CD14-positive monocyte (primary cell): ENCODE measurements at regions not wholly inside any gene's neighbourhood (a gene's known extent, or its start where the extent isn't known, plus 50 kb on each side); places are given as distances from the start of the nearest gene placed in this dataset.

ENCODE experiments used
- DNase-seq, 3 donors: peaks; one replicate each; pipeline ENCODE4 v3.0.0-alpha.2; 2011 to 2022
- H2AFZ ChIP-seq: 2 replicates; pipeline ENCODE4 v1.6.0; 2012; ENCODE audit warnings: mild to moderate bottlenecking, low read depth, low read length, inconsistent platforms; ENCODE audit not compliant: insufficient read depth, poor library complexity, severe bottlenecking
- H3K27ac ChIP-seq, 2 donors: 1 replicate in 1 of 2; 2 replicates in 1 of 2; pipeline ENCODE4 v1.5.1; 2012 to 2013; ENCODE audit warnings: low read length in 2 of 2, control low read depth in 1 of 2, inconsistent platforms in 1 of 2, low read depth in 1 of 2, mild to moderate bottlenecking in 1 of 2
- H3K27me3 ChIP-seq, 2 donors: one replicate each; pipeline versions ENCODE4 v1.6.0 to v1.6.1; 2011 to 2013; ENCODE audit warnings: low read length in 2 of 2; ENCODE audit not compliant: control insufficient read depth in 2 of 2, insufficient read depth in 2 of 2
- H3K36me3 ChIP-seq, 2 donors: replicated peaks in 1 of 2; 1 replicate in 1 of 2; 2 replicates in 1 of 2; pipeline versions ENCODE4 v1.5.1 to v1.6.1; 2012 to 2013; ENCODE audit warnings: low read length in 2 of 2, control low read depth in 1 of 2, inconsistent platforms in 1 of 2, mild to moderate bottlenecking in 1 of 2; ENCODE audit not compliant: insufficient read depth in 2 of 2, control insufficient read depth in 1 of 2
- H3K4me1 ChIP-seq, 2 donors: 1 replicate in 1 of 2; 2 replicates in 1 of 2; pipeline versions ENCODE4 v1.5.1 to v1.6.1; 2012 to 2013; ENCODE audit warnings: low read length in 2 of 2, control low read depth in 1 of 2, inconsistent platforms in 1 of 2, mild to moderate bottlenecking in 1 of 2, moderate library complexity in 1 of 2; ENCODE audit not compliant: insufficient read depth in 2 of 2, control insufficient read depth in 1 of 2
- H3K4me2 ChIP-seq: replicated peaks from 2 replicates; pipeline ENCODE3; 2012; ENCODE audit warnings: low read length, moderate library complexity, mild to moderate bottlenecking; ENCODE audit not compliant: poor library complexity, severe bottlenecking; ENCODE audit errors: extremely low read depth
- H3K4me3 ChIP-seq, 3 experiments: fragments of 200-600 bp in 1 of 3; sonication (generic) in 1 of 3; replicated peaks in 1 of 3; 1 replicate in 2 of 3; 2 replicates in 1 of 3; pipeline ENCODE4 v1.5.1; 2011 to 2013; ENCODE audit warnings: low read length in 3 of 3, mild to moderate bottlenecking in 3 of 3, control low read depth in 2 of 3, low read depth in 2 of 3, inconsistent platforms in 1 of 3, moderate library complexity in 1 of 3
- H3K79me2 ChIP-seq: 2 replicates; pipeline ENCODE4 v1.6.0; 2012; ENCODE audit warnings: mild to moderate bottlenecking, control low read depth, inconsistent platforms, low read length, moderate library complexity; ENCODE audit not compliant: insufficient read depth
- H3K9ac ChIP-seq: 2 replicates; pipeline ENCODE4 v1.6.0; 2017; ENCODE audit warnings: low read length, mild to moderate bottlenecking; ENCODE audit not compliant: insufficient read depth, poor library complexity, severe bottlenecking
- H3K9me3 ChIP-seq, 2 donors: replicated peaks in 1 of 2; 1 replicate in 1 of 2; 2 replicates in 1 of 2; pipeline versions ENCODE4 v1.5.1 to v1.6.1; 2012 to 2013; ENCODE audit warnings: low read length in 2 of 2, control low read depth in 1 of 2; ENCODE audit not compliant: control insufficient read depth in 1 of 2, insufficient read depth in 1 of 2
- H4K20me1 ChIP-seq: 2 replicates; pipeline ENCODE4 v1.6.0; 2012; ENCODE audit warnings: mild to moderate bottlenecking, low read length, control low read depth, moderate library complexity; ENCODE audit not compliant: insufficient read depth
- H3K27ac Mint-ChIP-seq, 7 donors: one replicate each; pipeline ENCODE4 v1.8.0; 2020; ENCODE audit warnings: mild to moderate bottlenecking in 7 of 7, mixed read lengths in 7 of 7, moderate library complexity in 6 of 7, inconsistent platforms in 2 of 7
- H3K27me3 Mint-ChIP-seq, 3 donors: one replicate each; pipeline ENCODE4 v1.8.0; 2021 to 2022; ENCODE audit warnings: low read depth in 3 of 3, mild to moderate bottlenecking in 3 of 3, mixed read lengths in 3 of 3, moderate library complexity in 3 of 3, inconsistent platforms in 1 of 3
- H3K36me3 Mint-ChIP-seq, 2 donors: one replicate each; pipeline ENCODE4 v1.8.0; 2020; ENCODE audit warnings: mixed read lengths in 2 of 2, inconsistent platforms in 1 of 2, mild to moderate bottlenecking in 1 of 2
- H3K4me1 Mint-ChIP-seq: one replicate; pipeline ENCODE4 v1.8.0; 2020; ENCODE audit warnings: mild to moderate bottlenecking, mixed read lengths
- H3K4me3 Mint-ChIP-seq, 2 donors: one replicate each; pipeline ENCODE4 v1.8.0; 2020; ENCODE audit warnings: mild to moderate bottlenecking in 2 of 2, mixed read lengths in 2 of 2, moderate library complexity in 1 of 2
- H3K9me3 Mint-ChIP-seq, 7 donors: one replicate each; pipeline ENCODE4 v1.8.0; 2020 to 2022; ENCODE audit warnings: mixed read lengths in 7 of 7, mild to moderate bottlenecking in 6 of 7, moderate library complexity in 6 of 7, inconsistent platforms in 2 of 7
- CTCF ChIP-seq: fragments of 200-600 bp; IDR thresholded peaks from one replicate; pipeline ENCODE4 v1.8.0; 2022; ENCODE audit warnings: antibody characterized with exemption, mild to moderate bottlenecking
- WGBS: methylation state at CpG from one replicate; pipeline ENCODE4 v1.1.5; 2013; ENCODE audit warnings: missing lambda C conversion rate; ENCODE audit not compliant: insufficient coverage; 5-methylcytosine and 5-hydroxymethylcytosine counted together
- intact Hi-C, 2 donors: fragments of 100-400 bp; cut with micrococcal nuclease; formaldehyde crosslinking; loops; one replicate each; pipeline versions ENCODE4 v1.15.0 to v1.15.1; 2023

GRCh38 chr2:18413676-18414396, 146.6 kb downstream of the RDH14 start:
- Mint-ChIP-seq H3K4me3 (no peak overlapping the region), H3K9me3 (no peaks in the 10 kb centered on the region), H3K27ac (no peak overlapping the region), H3K36me3 (no peaks in the 10 kb centered on the region), H3K4me1 (no peaks in the 10 kb centered on the region), H3K27me3 (peaks cover 0 to 2% (median 2%) of the 10 kb centered on the region in 3 donors)
- no peak overlapping the region for H3K27ac ChIP-seq
- no CpG with 5 or more reads among the region's 2 CpGs for WGBS
- no peak overlapping the region for H3K4me3 ChIP-seq
- no peaks in the 10 kb centered on the region for H3K4me1 ChIP-seq
- no peak for TF ChIP-seq CTCF
- H3K36me3 ChIP-seq: no peaks in the 10 kb centered on the region
- H4K20me1 ChIP-seq: no peaks in the 10 kb centered on the region
- H3K27me3 ChIP-seq: no peaks in the 10 kb centered on the region
- H3K9ac ChIP-seq: no peak overlapping the region
- H3K9me3 ChIP-seq: no peaks in the 10 kb centered on the region
- DNase-seq: no peak
- H3K79me2 ChIP-seq: no peaks in the 10 kb centered on the region
- intact Hi-C loops: no loop called here
- no peak overlapping the region for H3K4me2 ChIP-seq
- H2AFZ ChIP-seq: no peak overlapping the region

GRCh38 chr2:18412980-18413675, 147.3 kb downstream of the RDH14 start:
- no CpG with 5 or more reads among the region's 3 CpGs for WGBS
- H3K27ac Mint-ChIP-seq: no peak overlapping the region
- no peak overlapping the region for H3K4me3 ChIP-seq

More at GRCh38 chr2:18412980-18413675, 147.3 kb downstream of the RDH14 start:
- Histone ChIP-seq H3K9ac (no peak overlapping the region), H3K4me1 (no peaks in the 10 kb centered on the region), H3K27me3 (no peaks in the 10 kb centered on the region), H4K20me1 (no peaks in the 10 kb centered on the region), H3K36me3 (no peaks in the 10 kb centered on the region), H3K79me2 (no peaks in the 10 kb centered on the region), H2AFZ (no peak overlapping the region), H3K4me2 (no peak overlapping the region), H3K27ac (no peak overlapping the region), H3K9me3 (no peaks in the 10 kb centered on the region)
- Mint-ChIP-seq H3K4me3 (no peak overlapping the region), H3K9me3 (no peaks in the 10 kb centered on the region), H3K4me1 (no peaks in the 10 kb centered on the region), H3K36me3 (no peaks in the 10 kb centered on the region), H3K27me3 (peaks cover 0 to 2% (median 2%) of the 10 kb centered on the region in 3 donors)
- no peak for DNase-seq
- no peak for TF ChIP-seq CTCF
- intact Hi-C loops: no loop called here
